ENCODE measurements at regions not wholly inside any gene's neighbourhood (a gene's known extent, or its start where the extent isn't known, plus 50 kb on each side); places are given as distances from the start of the nearest gene placed in this dataset.

- no peak for ATAC-seq
- TF ChIP-seq GLIS3 (CRISPR knock-in tag; IDR thresholded peaks at IDR 0.05) (no peak), ZC3H10 (CRISPR knock-in tag; IDR thresholded peaks at IDR 0.05) (no peak), SNAI2 (CRISPR knock-in tag; IDR thresholded peaks at IDR 0.05) (no peak), ZNF70 (CRISPR knock-in tag; IDR thresholded peaks at IDR 0.05) (no peak), TOX (CRISPR knock-in tag; IDR thresholded peaks at IDR 0.05; ENCODE audit: borderline replicate concordance) (no peak), ISL1 (CRISPR knock-in tag; IDR thresholded peaks at IDR 0.05) (no peak), TCF4 (CRISPR knock-in tag; IDR thresholded peaks at IDR 0.05; ENCODE audit: borderline replicate concordance) (no peak), PPARA (CRISPR knock-in tag; IDR thresholded peaks at IDR 0.05; ENCODE audit: borderline replicate concordance) (no peak), ARNTL (CRISPR knock-in tag; IDR thresholded peaks at IDR 0.05; ENCODE audit: borderline replicate concordance, low read depth) (no peak), ZNF565 (CRISPR knock-in tag; conservative IDR thresholded peaks at IDR 0.05; ENCODE audit: low read depth) (no peak), CSRNP3 (CRISPR knock-in tag; IDR thresholded peaks at IDR 0.05) (no peak), ZNF8 (CRISPR knock-in tag; IDR thresholded peaks at IDR 0.05) (no peak)
Measured at GRCh38 chr9:8052991-8053390, 253.4 kb upstream of the DMAC1 start.

GRCh38 chr9:8037745-8038144 lies 238.2 kb upstream of the DMAC1 start:
- TF ChIP-seq ZNF8 (CRISPR knock-in tag; IDR thresholded peaks at IDR 0.05) (no peak), TCF4 (CRISPR knock-in tag; IDR thresholded peaks at IDR 0.05; ENCODE audit: borderline replicate concordance) (no peak), ESRRG (CRISPR knock-in tag; IDR thresholded peaks at IDR 0.05) (no peak), ZC3H10 (CRISPR knock-in tag; IDR thresholded peaks at IDR 0.05) (no peak), SNAI2 (CRISPR knock-in tag; IDR thresholded peaks at IDR 0.05) (no peak), CSRNP3 (CRISPR knock-in tag; IDR thresholded peaks at IDR 0.05) (no peak), RARB (CRISPR knock-in tag; IDR thresholded peaks at IDR 0.05) (no peak)
- ATAC-seq = no peak

- ATAC-seq = no peak
- TF ChIP-seq RARB (CRISPR knock-in tag; IDR thresholded peaks at IDR 0.05) (no peak), CREB5 (CRISPR knock-in tag; IDR thresholded peaks at IDR 0.05; ENCODE audit: low read depth) (no peak), OSR1 (CRISPR knock-in tag; IDR thresholded peaks at IDR 0.05) (no peak), ZNF8 (CRISPR knock-in tag; IDR thresholded peaks at IDR 0.05) (no peak), TCF4 (CRISPR knock-in tag; IDR thresholded peaks at IDR 0.05; ENCODE audit: borderline replicate concordance) (no peak), ESRRG (CRISPR knock-in tag; IDR thresholded peaks at IDR 0.05) (no peak), PATZ1 (CRISPR knock-in tag; IDR thresholded peaks at IDR 0.05; ENCODE audit: borderline replicate concordance) (no peak), ZFP30 (CRISPR knock-in tag; IDR thresholded peaks at IDR 0.05) (no peak), ZNF565 (CRISPR knock-in tag; conservative IDR thresholded peaks at IDR 0.05; ENCODE audit: low read depth) (no peak), GLIS3 (CRISPR knock-in tag; IDR thresholded peaks at IDR 0.05) (no peak), POU6F1 (CRISPR knock-in tag; IDR thresholded peaks at IDR 0.05; ENCODE audit: borderline replicate concordance, low read depth) (no peak), CSRNP3 (CRISPR knock-in tag; IDR thresholded peaks at IDR 0.05) (no peak), PPARA (CRISPR knock-in tag; IDR thresholded peaks at IDR 0.05; ENCODE audit: borderline replicate concordance) (no peak), ISL1 (CRISPR knock-in tag; IDR thresholded peaks at IDR 0.05) (no peak), ZFP3 (CRISPR knock-in tag; IDR thresholded peaks at IDR 0.05) (no peak), ARNTL (CRISPR knock-in tag; IDR thresholded peaks at IDR 0.05; ENCODE audit: borderline replicate concordance, low read depth) (no peak), TOX (CRISPR knock-in tag; IDR thresholded peaks at IDR 0.05; ENCODE audit: borderline replicate concordance) (no peak)
Measured at GRCh38 chr9:8036914-8037524, 237.4 kb upstream of the DMAC1 start.

Data from SK-N-SH treated with all-trans-retinoic acid at 6 μM for 48 hours (cell line).